ENCODE measurements at regions not wholly inside any gene's neighbourhood (a gene's known extent, or its start where the extent isn't known, plus 50 kb on each side); places are given as distances from the start of the nearest gene placed in this dataset.

GRCh38 chr5:15026011-15026893 is 154.7 kb upstream of the ANKH start:
- no peaks in the 10 kb centered on the region for H3K36me3 ChIP-seq
- no peak overlapping the region for H3K27ac ChIP-seq
- H3K4me1 ChIP-seq: peaks cover 0 to 8% (median 3%) of the 10 kb centered on the region in 4 donors
- DNase-seq: no peak
- 79 to 84% methylated on average over 9 of the region's 9 CpGs for WGBS, 2 donors
- no peaks in the 10 kb centered on the region for H3K9me3 ChIP-seq
- H3K4me3 ChIP-seq: no peak overlapping the region
- no peaks in the 10 kb centered on the region for H3K27me3 ChIP-seq
- TF ChIP-seq POLR2AphosphoS5 (IDR thresholded peaks at IDR 0.05) (no peak), CTCF (IDR thresholded peaks at IDR 0.05) (no peak), EP300 (IDR thresholded peaks at IDR 0.05) (no peak), POLR2A (IDR thresholded peaks at IDR 0.05) (no peak)
- intact Hi-C loops (cut with DNase I): no loop called here

GRCh38 chr5:15023846-15024245 is 152.3 kb upstream of the ANKH start:
- Histone ChIP-seq H3K27ac (no peak overlapping the region), H3K4me1 (peaks cover 0 to 18% (median 9%) of the 10 kb centered on the region in 4 donors), H3K27me3 (no peaks in the 10 kb centered on the region), H3K9me3 (no peaks in the 10 kb centered on the region), H3K36me3 (no peaks in the 10 kb centered on the region), H3K4me3 (no peak overlapping the region)
- intact Hi-C loops (cut with DNase I): no loop called here
- TF ChIP-seq EP300 (IDR thresholded peaks at IDR 0.05): no peak
- TF ChIP-seq POLR2A (IDR thresholded peaks at IDR 0.05): no peak
- TF ChIP-seq POLR2AphosphoS5 (IDR thresholded peaks at IDR 0.05): no peak
- no peak for TF ChIP-seq CTCF (IDR thresholded peaks at IDR 0.05)
- 94 to 95% methylated on average over 5 of the region's 5 CpGs for WGBS, 2 donors
- no peak for DNase-seq

- intact Hi-C loops (cut with DNase I): no loop called here
- Histone ChIP-seq H3K4me1 (peaks cover 0 to 18% (median 9%) of the 10 kb centered on the region in 4 donors), H3K27me3 (no peaks in the 10 kb centered on the region), H3K36me3 (no peaks in the 10 kb centered on the region), H3K9me3 (no peaks in the 10 kb centered on the region), H3K27ac (no peak overlapping the region), H3K4me3 (no peak overlapping the region)
- DNase-seq: no peak
- 87 to 93% methylated on average over 1 of the region's 1 CpG for WGBS, 2 donors
- no peak for TF ChIP-seq CTCF (IDR thresholded peaks at IDR 0.05)
- TF ChIP-seq POLR2AphosphoS5 (IDR thresholded peaks at IDR 0.05): no peak
- TF ChIP-seq EP300 (IDR thresholded peaks at IDR 0.05): no peak
- no peak for TF ChIP-seq POLR2A (IDR thresholded peaks at IDR 0.05)
Observed at GRCh38 chr5:15023266-15023665, 151.7 kb upstream of the ANKH start.

GRCh38 chr5:15021266-15022046 is 149.9 kb upstream of the ANKH start:
- WGBS, 2 donors: 85 to 86% methylated on average over 8 of the region's 8 CpGs
- H3K9me3 ChIP-seq: no peaks in the 10 kb centered on the region
- no peak for TF ChIP-seq POLR2AphosphoS5 (IDR thresholded peaks at IDR 0.05)
- DNase-seq: no peak
- H3K4me1 ChIP-seq: peaks cover 0 to 18% (median 9%) of the 10 kb centered on the region in 4 donors
- peak overlapping the region in 2 of 4 donors; percentile 18 to 48 for H3K27ac ChIP-seq
- no peaks in the 10 kb centered on the region for H3K36me3 ChIP-seq
- no peaks in the 10 kb centered on the region for H3K27me3 ChIP-seq
- intact Hi-C loops (cut with DNase I): no loop called here
- peak overlapping the region in 1 of 4 donors; percentile 4 for H3K4me3 ChIP-seq

- H3K9me3 ChIP-seq: no peaks in the 10 kb centered on the region
- peaks cover 0 to 18% (median 9%) of the 10 kb centered on the region in 4 donors for H3K4me1 ChIP-seq
- H3K36me3 ChIP-seq: no peaks in the 10 kb centered on the region
- no peak overlapping the region for H3K4me3 ChIP-seq
- peak overlapping the region in 2 of 4 donors; percentile 18 to 48 for H3K27ac ChIP-seq
- WGBS, 2 donors: 88 to 96% methylated on average over 3 of the region's 3 CpGs
- DNase-seq: no peak
- H3K27me3 ChIP-seq: no peaks in the 10 kb centered on the region
- TF ChIP-seq POLR2A (IDR thresholded peaks at IDR 0.05): no peak
- TF ChIP-seq POLR2AphosphoS5 (IDR thresholded peaks at IDR 0.05): no peak
- TF ChIP-seq EP300 (IDR thresholded peaks at IDR 0.05): no peak
- TF ChIP-seq CTCF (IDR thresholded peaks at IDR 0.05): no peak
- intact Hi-C loops (cut with DNase I): no loop called here
Observed at GRCh38 chr5:15020736-15021135, 149.2 kb upstream of the ANKH start.

Data from sigmoid colon (tissue), 6 donors.